Astrocyte of the cerebellum (primary cell): ENCODE measurements at regions not wholly inside any gene's neighbourhood (a gene's known extent, or its start where the extent isn't known, plus 50 kb on each side); places are given as distances from the start of the nearest gene placed in this dataset.

ENCODE experiments used
- DNase-seq: peaks from one replicate; pipeline ENCODE4 v3.0.0-alpha.2; 2011; ENCODE audit warnings: low read depth
- H3K4me3 ChIP-seq: 2 replicates; pipeline ENCODE4 v1.5.1; 2011; ENCODE audit warnings: mild to moderate bottlenecking, low read depth, low read length, moderate library complexity
- CTCF ChIP-seq: IDR thresholded peaks from 2 replicates; pipeline ENCODE4 v1.5.1; 2012; ENCODE audit warnings: low read length, low read depth, moderate library complexity, mild to moderate bottlenecking; ENCODE audit errors: missing control alignments
- in situ Hi-C: cut with HindIII; loops from 2 replicates; pipeline ENCODE4 v1.10.0; 2017; ENCODE audit warnings: low sequenced_read_pairs

GRCh38 chr2:180085144-180085543 lies 78.0 kb upstream of the CWC22 start:
- H3K4me3 ChIP-seq: no peak overlapping the region
- no peak for TF ChIP-seq CTCF
- DNase-seq: no peak
- in situ Hi-C loops: loop anchor here (5.0 kb wide), 1 partner anchor 93 kb away; no protein-coding TSS in a partner anchor

- DNase-seq: peak; percentile 13
These were observed 70.3 kb upstream of the CWC22 start for GRCh38 chr2:180077295-180077906.

GRCh38 chr2:180075870-180076269 lies 68.8 kb upstream of the CWC22 start:
- in situ Hi-C loops: no loop called here
- no peak for TF ChIP-seq CTCF
- H3K4me3 ChIP-seq: no peak overlapping the region
- no peak for DNase-seq

More at GRCh38 chr2:180077295-180077906, 70.3 kb upstream of the CWC22 start:
- in situ Hi-C loops: no loop called here
- peak; percentile 66 for TF ChIP-seq CTCF
- H3K4me3 ChIP-seq: no peak overlapping the region

- no peak overlapping the region for H3K4me3 ChIP-seq
- DNase-seq: no peak
- no peak for TF ChIP-seq CTCF
- in situ Hi-C loops: no loop called here
These were observed 64.7 kb upstream of the CWC22 start for GRCh38 chr2:180071797-180072196.

- DNase-seq: no peak
- H3K4me3 ChIP-seq: no peak overlapping the region
- no peak for TF ChIP-seq CTCF
- in situ Hi-C loops: no loop called here
These were observed 56.5 kb upstream of the CWC22 start for GRCh38 chr2:180063494-180064092.

- in situ Hi-C loops: no loop called here
- no peak for TF ChIP-seq CTCF
- no peak overlapping the region for H3K4me3 ChIP-seq
- no peak for DNase-seq
These were observed 55.1 kb upstream of the CWC22 start for GRCh38 chr2:180062178-180062577.
